Trophoblast cell (in vitro differentiated cells and primary cell): ENCODE measurements at regions not wholly inside any gene's neighbourhood (a gene's known extent, or its start where the extent isn't known, plus 50 kb on each side); places are given as distances from the start of the nearest gene placed in this dataset.

Source experiments
- DNase-seq, 2 donors: peaks; one replicate each; pipeline ENCODE4 v3.0.0-alpha.2; 2016
- H2AFZ ChIP-seq: 2 replicates; pipeline ENCODE4 v1.6.1; 2013; ENCODE audit warnings: low read length, moderate library complexity, mild to moderate bottlenecking; ENCODE audit not compliant: insufficient read depth, poor library complexity
- H2AK5ac ChIP-seq: 2 replicates; pipeline ENCODE4 v1.6.1; 2013; ENCODE audit warnings: mild to moderate bottlenecking, low read length
- H2BK120ac ChIP-seq: 2 replicates; pipeline ENCODE4 v1.6.1; 2013; ENCODE audit warnings: low read length, mild to moderate bottlenecking, moderate library complexity; ENCODE audit not compliant: insufficient read depth, poor library complexity
- H2BK12ac ChIP-seq: 2 replicates; pipeline ENCODE4 v1.6.1; 2013; ENCODE audit warnings: mild to moderate bottlenecking, low read length, moderate library complexity
- H2BK5ac ChIP-seq: 2 replicates; pipeline ENCODE4 v1.6.1; 2013; ENCODE audit warnings: low read length, low read depth, moderate library complexity, mild to moderate bottlenecking; ENCODE audit not compliant: poor library complexity
- H3K14ac ChIP-seq: 2 replicates; pipeline ENCODE4 v1.6.1; 2013; ENCODE audit warnings: mild to moderate bottlenecking, low read length
- H3K18ac ChIP-seq: 2 replicates; pipeline ENCODE4 v1.6.1; 2013; ENCODE audit warnings: mild to moderate bottlenecking, low read length
- H3K23ac ChIP-seq: 2 replicates; pipeline ENCODE4 v1.6.1; 2013; ENCODE audit warnings: low read length
- H3K27ac ChIP-seq: 2 replicates; pipeline ENCODE4 v1.5.1; 2013; ENCODE audit warnings: low read depth, mild to moderate bottlenecking, inconsistent platforms, low read length, moderate library complexity
- H3K27me3 ChIP-seq: 2 replicates; pipeline ENCODE4 v1.6.1; 2013; ENCODE audit warnings: inconsistent platforms, mild to moderate bottlenecking, low read length, moderate library complexity; ENCODE audit not compliant: insufficient read depth
- H3K36me3 ChIP-seq, 2 experiments: 1 replicate in 1 of 2; 2 replicates in 1 of 2; pipeline ENCODE4 v1.6.1; 2013; ENCODE audit warnings: low read length in 2 of 2, mild to moderate bottlenecking in 2 of 2, moderate library complexity in 1 of 2; ENCODE audit not compliant: insufficient read depth in 2 of 2, control insufficient read depth in 1 of 2
- H3K4ac ChIP-seq: 2 replicates; pipeline ENCODE4 v1.6.1; 2013; ENCODE audit warnings: low read depth, mild to moderate bottlenecking, low read length, moderate library complexity
- H3K4me1 ChIP-seq, 2 experiments: 1 replicate in 1 of 2; 2 replicates in 1 of 2; pipeline ENCODE4 v1.6.1; 2013; ENCODE audit warnings: low read length in 2 of 2, mild to moderate bottlenecking in 2 of 2, moderate library complexity in 1 of 2; ENCODE audit not compliant: insufficient read depth in 2 of 2, control insufficient read depth in 1 of 2
- H3K4me2 ChIP-seq: 2 replicates; pipeline ENCODE4 v1.6.1; 2013; ENCODE audit warnings: inconsistent platforms, mild to moderate bottlenecking, low read length, moderate library complexity
- H3K4me3 ChIP-seq: 2 replicates; pipeline ENCODE4 v1.5.1; 2013; ENCODE audit warnings: mild to moderate bottlenecking, low read depth, low read length, inconsistent platforms
- H3K79me1 ChIP-seq: one replicate; pipeline ENCODE4 v1.6.1; 2013; ENCODE audit warnings: low read length
- H3K79me2 ChIP-seq: 2 replicates; pipeline ENCODE4 v1.6.1; 2013; ENCODE audit warnings: low read length, mild to moderate bottlenecking; ENCODE audit not compliant: control insufficient read depth, insufficient read depth, poor library complexity
- H3K9ac ChIP-seq: 2 replicates; pipeline ENCODE4 v1.6.1; 2013; ENCODE audit warnings: mild to moderate bottlenecking, low read length
- H3K9me3 ChIP-seq: 2 replicates; pipeline ENCODE4 v1.6.1; 2013; ENCODE audit warnings: low read depth, mild to moderate bottlenecking, control low read depth, inconsistent platforms, low read length; ENCODE audit not compliant: insufficient read depth
- H4K12ac ChIP-seq: 2 replicates; pipeline ENCODE4 v1.6.1; 2013; ENCODE audit warnings: low read depth, mild to moderate bottlenecking, low read length, moderate library complexity
- H4K8ac ChIP-seq: 2 replicates; pipeline ENCODE4 v1.6.1; 2013; ENCODE audit warnings: low read depth, mild to moderate bottlenecking, low read length, moderate library complexity
- H4K91ac ChIP-seq: one replicate; pipeline ENCODE4 v1.6.1; 2013; ENCODE audit warnings: low read depth, mild to moderate bottlenecking, low read length, moderate library complexity
- WGBS: extraction: QIAGEN DNeasy Blood & Tissue Kit; methylation state at CpG from one replicate; pipeline ENCODE4 v1.1.7; 2013; ENCODE audit warnings: missing lambda C conversion rate; ENCODE audit not compliant: insufficient read length, insufficient coverage; ENCODE audit errors: extremely low coverage; 5-methylcytosine and 5-hydroxymethylcytosine counted together

GRCh38 chr4:31784558-31784957 lies 1064.4 kb downstream of the PCDH7 start:
- Histone ChIP-seq H3K18ac (no peak overlapping the region), H4K8ac (no peak overlapping the region), H3K9me3 (peaks cover 2% of the 10 kb centered on the region), H2BK120ac (no peak overlapping the region), H3K27ac (no peak overlapping the region), H2BK12ac (no peak overlapping the region), H3K14ac (no peak overlapping the region), H3K9ac (no peak overlapping the region), H3K4me2 (no peak overlapping the region), H2AK5ac (no peak overlapping the region), H4K12ac (no peak overlapping the region), H3K27me3 (no peaks in the 10 kb centered on the region), H3K79me1 (no peaks in the 10 kb centered on the region), H4K91ac (no peak overlapping the region), H3K4ac (no peak overlapping the region), H3K79me2 (no peaks in the 10 kb centered on the region), H3K36me3 (no peaks in the 10 kb centered on the region), H3K23ac (no peak overlapping the region), H2AFZ (no peak overlapping the region), H3K4me1 (no peaks in the 10 kb centered on the region), H2BK5ac (no peak overlapping the region), H3K4me3 (no peak overlapping the region)
- DNase-seq = no peak
- WGBS = no CpG with 5 or more reads among the region's 2 CpGs

- no peaks in the 10 kb centered on the region for H3K27me3 ChIP-seq
- H3K14ac ChIP-seq = no peak overlapping the region
- H3K36me3 ChIP-seq = no peaks in the 10 kb centered on the region
- peaks cover 2% of the 10 kb centered on the region for H3K9me3 ChIP-seq
- H3K79me1 ChIP-seq = no peaks in the 10 kb centered on the region
- H2BK12ac ChIP-seq = no peak overlapping the region
- no peak overlapping the region for H4K91ac ChIP-seq
- no peak overlapping the region for H4K12ac ChIP-seq
- no peak overlapping the region for H3K4me2 ChIP-seq
- H3K18ac ChIP-seq = no peak overlapping the region
- no peak overlapping the region for H2AK5ac ChIP-seq
- no peak overlapping the region for H2BK120ac ChIP-seq
- H4K8ac ChIP-seq = no peak overlapping the region
- no CpG with 5 or more reads among the region's 1 CpG for WGBS
- H3K27ac ChIP-seq = no peak overlapping the region
- H3K4me3 ChIP-seq = no peak overlapping the region
- H2BK5ac ChIP-seq = no peak overlapping the region
- no peak overlapping the region for H3K4ac ChIP-seq
- DNase-seq = no peak
- H2AFZ ChIP-seq = no peak overlapping the region
- no peak overlapping the region for H3K9ac ChIP-seq
- no peaks in the 10 kb centered on the region for H3K4me1 ChIP-seq
- no peak overlapping the region for H3K23ac ChIP-seq
- H3K79me2 ChIP-seq = no peaks in the 10 kb centered on the region
Measured at GRCh38 chr4:31787701-31788100, 1067.5 kb downstream of the PCDH7 start.

DNA sequence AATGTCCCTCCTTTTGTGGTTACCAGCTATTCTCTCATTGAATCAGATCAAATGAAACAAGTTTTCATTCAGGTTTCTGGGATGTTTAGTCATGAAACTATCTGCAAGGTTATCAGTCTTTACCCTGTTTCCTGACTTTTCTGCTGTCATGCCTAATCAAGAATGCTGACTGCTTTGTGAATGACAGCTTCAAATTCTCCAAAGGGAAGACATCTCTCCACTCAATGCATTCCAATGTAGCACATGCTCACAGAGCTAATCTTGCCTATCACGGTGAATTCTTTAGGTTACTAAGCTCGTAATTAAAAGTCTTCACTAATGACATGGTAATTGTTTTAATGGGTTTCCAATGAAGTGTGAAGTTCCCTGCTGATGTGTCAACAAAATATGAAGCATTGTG lies 1068.5 kb downstream of the PCDH7 start:
- no peak overlapping the region for H2AK5ac ChIP-seq
- no peak overlapping the region for H3K9ac ChIP-seq

GRCh38 chr4:31791666-31792065 lies 1071.5 kb downstream of the PCDH7 start:
- Histone ChIP-seq H3K4ac (no peak overlapping the region), H3K9ac (no peak overlapping the region), H3K4me3 (no peak overlapping the region), H2AFZ (no peak overlapping the region), H2AK5ac (no peak overlapping the region), H2BK5ac (no peak overlapping the region), H4K12ac (no peak overlapping the region), H3K4me1 (no peaks in the 10 kb centered on the region), H2BK120ac (no peak overlapping the region), H3K79me2 (no peaks in the 10 kb centered on the region), H3K79me1 (no peaks in the 10 kb centered on the region), H3K27ac (no peak overlapping the region), H3K27me3 (no peaks in the 10 kb centered on the region), H3K14ac (no peak overlapping the region), H4K8ac (no peak overlapping the region), H3K9me3 (no peaks in the 10 kb centered on the region), H3K18ac (no peak overlapping the region), H4K91ac (no peak overlapping the region), H3K4me2 (no peak overlapping the region), H2BK12ac (no peak overlapping the region), H3K23ac (no peak overlapping the region), H3K36me3 (no peaks in the 10 kb centered on the region)
- no CpG with 5 or more reads among the region's 1 CpG for WGBS
- no peak for DNase-seq

More for the DNA sequence above, 1068.5 kb downstream of the PCDH7 start:
- Histone ChIP-seq H3K9me3 (no peaks in the 10 kb centered on the region), H3K36me3 (no peaks in the 10 kb centered on the region), H3K23ac (no peak overlapping the region), H2BK120ac (no peak overlapping the region), H4K8ac (no peak overlapping the region), H4K12ac (no peak overlapping the region), H3K27me3 (no peaks in the 10 kb centered on the region), H3K14ac (no peak overlapping the region), H2BK5ac (no peak overlapping the region), H4K91ac (no peak overlapping the region), H3K18ac (no peak overlapping the region), H3K79me2 (no peaks in the 10 kb centered on the region), H3K4ac (no peak overlapping the region), H3K4me3 (no peak overlapping the region), H3K4me2 (no peak overlapping the region), H3K27ac (no peak overlapping the region), H2BK12ac (no peak overlapping the region), H2AFZ (no peak overlapping the region), H3K79me1 (no peaks in the 10 kb centered on the region), H3K4me1 (no peaks in the 10 kb centered on the region)
- no CpG with 5 or more reads among the region's 2 CpGs for WGBS
- DNase-seq = peak; percentile 31 to 72
